ENCODE measurements at regions not wholly inside any gene's neighbourhood (a gene's known extent, or its start where the extent isn't known, plus 50 kb on each side); places are given as distances from the start of the nearest gene placed in this dataset.

DNA sequence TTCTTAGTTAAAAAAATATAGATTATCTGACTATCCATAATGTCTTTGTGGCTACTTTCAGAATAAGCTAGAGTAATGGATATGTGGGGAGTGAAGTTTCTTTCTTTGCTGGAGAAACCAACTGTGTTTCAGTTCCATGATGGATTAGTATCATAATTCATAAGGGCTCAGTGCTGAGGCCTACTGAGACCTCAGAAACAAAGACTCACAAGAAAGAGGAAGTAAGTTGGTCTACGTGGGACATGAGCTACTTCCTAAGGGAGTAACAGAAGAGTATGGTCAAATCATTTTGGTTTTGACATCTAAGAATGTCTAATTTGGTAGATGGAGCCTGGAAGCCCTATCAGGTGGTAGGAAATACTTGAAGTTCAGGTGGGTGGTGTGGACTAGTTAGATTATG lies 99.0 kb upstream of the HTR2A start:
- Mint-ChIP-seq H3K36me3 (ENCODE audit: low read depth) (no peaks in the 10 kb centered on the region), H3K4me1 (ENCODE audit: low read depth) (no peaks in the 10 kb centered on the region), H3K27ac (no peak overlapping the region), H3K9me3 (no peaks in the 10 kb centered on the region), H3K4me3 (no peak overlapping the region), H3K27me3 (ENCODE audit: low read depth) (peaks cover 6% of the 10 kb centered on the region)
- CTCF ChIA-PET = interaction anchor here (0.6 to 1.1 kb wide), 2 partner anchors 9 to 13 kb away, joined by 3 to 4 read pairs; no protein-coding TSS in a partner anchor
- DNase-seq = no peak
- intact Hi-C loops (cut with micrococcal nuclease) = no loop called here

DNA sequence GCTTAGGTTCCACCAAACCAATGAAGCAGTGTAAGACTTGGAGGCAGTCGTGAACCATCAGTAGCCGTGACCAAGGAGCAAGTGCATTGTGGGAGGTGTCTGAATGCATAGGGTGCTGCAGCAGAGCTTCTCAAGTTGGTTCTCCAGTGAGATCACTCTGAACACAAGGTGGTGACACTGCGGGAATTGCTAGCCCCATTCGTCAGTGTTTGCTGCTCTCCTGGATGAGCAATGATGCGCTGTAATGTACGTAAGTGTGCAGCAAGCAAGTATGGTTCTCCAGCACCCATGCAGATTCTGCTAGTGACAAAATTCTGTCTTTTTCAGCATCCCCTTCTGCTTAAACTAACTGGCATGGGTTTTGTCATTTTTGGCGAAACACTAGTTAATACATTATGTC lies 97.6 kb upstream of the HTR2A start:
- intact Hi-C loops (cut with micrococcal nuclease) = no loop called here
- CTCF ChIA-PET = no interaction called here
- Mint-ChIP-seq H3K4me3 (no peak overlapping the region), H3K36me3 (ENCODE audit: low read depth) (no peaks in the 10 kb centered on the region), H3K4me1 (ENCODE audit: low read depth) (no peaks in the 10 kb centered on the region), H3K9me3 (no peaks in the 10 kb centered on the region), H3K27me3 (ENCODE audit: low read depth) (peaks cover 3% of the 10 kb centered on the region), H3K27ac (no peak overlapping the region)
- DNase-seq = no peak

DNA sequence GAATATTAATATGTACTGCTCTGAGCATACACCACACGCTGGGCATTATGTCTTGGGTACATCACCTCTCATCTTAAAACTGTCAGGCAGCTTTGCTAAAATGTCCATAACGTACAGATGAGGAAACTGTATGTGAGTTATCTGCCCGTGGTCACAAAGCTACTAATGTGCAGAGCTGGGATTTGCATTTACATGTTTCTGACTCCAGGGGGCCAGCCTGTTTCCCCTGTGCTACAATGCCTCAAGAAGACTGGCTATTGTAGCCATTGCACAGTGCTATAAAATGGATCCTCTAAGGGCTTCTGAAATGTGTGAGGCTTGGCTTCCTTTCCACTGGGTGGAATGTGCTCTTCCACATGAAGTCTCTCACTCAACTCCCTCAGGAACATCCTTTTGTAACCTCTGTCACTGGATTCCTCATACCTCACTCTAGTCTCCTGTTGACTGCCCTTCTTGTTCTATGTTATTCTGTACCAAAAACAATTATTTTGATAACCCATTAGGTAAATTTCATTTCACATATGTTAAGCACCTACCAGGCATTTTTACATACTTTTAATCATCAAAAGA lies 95.6 kb upstream of the HTR2A start:
- no peak for DNase-seq
- intact Hi-C loops (cut with micrococcal nuclease) = no loop called here
- Mint-ChIP-seq H3K4me3 (no peak overlapping the region), H3K4me1 (ENCODE audit: low read depth) (no peaks in the 10 kb centered on the region), H3K27ac (no peak overlapping the region), H3K9me3 (no peaks in the 10 kb centered on the region), H3K36me3 (ENCODE audit: low read depth) (no peaks in the 10 kb centered on the region), H3K27me3 (ENCODE audit: low read depth) (peaks cover 6% of the 10 kb centered on the region)
- CTCF ChIA-PET = interaction anchor here (0.6 kb wide), 2 partner anchors 109 to 469 kb away, joined by 3 read pairs; no protein-coding TSS in a partner anchor

DNA sequence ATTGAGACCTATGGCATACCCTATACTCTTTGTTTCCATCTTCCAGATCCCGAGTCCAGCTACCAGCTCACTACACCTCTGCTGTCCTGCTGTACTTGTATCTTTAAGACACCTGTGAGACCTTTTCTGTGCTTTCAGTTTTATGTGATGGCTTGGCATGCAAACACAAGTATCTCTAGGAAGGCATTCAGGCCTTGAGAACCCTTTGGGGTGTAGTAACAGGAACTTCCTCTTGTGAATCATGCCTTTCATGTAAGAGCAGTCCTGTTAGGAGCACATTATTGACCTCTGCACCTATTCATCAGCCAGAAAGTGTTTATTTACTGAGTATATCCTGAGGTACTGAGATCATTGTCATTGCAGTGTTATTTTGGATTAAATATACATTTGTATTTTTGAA lies 87.0 kb upstream of the HTR2A start:
- CTCF ChIA-PET = no interaction called here

DNA sequence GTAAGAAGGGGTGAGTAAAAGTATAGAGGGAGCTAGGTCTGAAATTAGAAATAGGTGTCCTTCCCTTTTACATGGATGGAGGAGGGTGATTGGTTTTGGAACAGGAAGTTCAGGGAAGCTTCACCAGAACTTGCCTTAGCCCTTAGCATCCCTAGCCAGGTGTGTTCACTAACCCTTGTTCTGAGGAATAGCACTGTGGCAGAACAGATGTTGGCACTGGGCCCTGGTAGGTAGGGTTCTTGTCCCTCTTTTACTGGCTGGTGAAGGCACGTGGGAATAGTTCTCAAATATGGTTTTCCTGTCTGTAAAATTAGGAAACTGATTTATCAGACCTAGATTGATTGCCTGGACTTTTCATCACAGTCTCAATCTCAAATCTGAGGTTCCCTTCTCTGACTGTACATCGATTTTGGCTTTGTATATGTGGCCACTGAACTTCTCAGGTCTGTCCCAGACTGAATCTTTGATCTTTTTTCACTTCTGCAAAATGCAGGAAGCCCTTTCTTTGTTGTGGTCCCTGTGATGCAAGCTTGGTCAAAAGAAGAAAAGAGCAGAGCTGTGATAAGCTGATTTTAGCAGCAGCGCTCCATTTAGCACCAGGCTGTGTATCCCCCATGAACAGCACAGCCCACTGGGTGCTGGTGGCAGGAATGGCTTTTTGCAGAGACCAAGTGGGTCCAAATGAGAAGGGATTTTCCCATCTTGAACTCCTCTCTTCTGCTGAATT lies 86.2 kb upstream of the HTR2A start:
- no peak overlapping the region for H3K27ac Mint-ChIP-seq
- DNase-seq = no peak
- no peak overlapping the region for H3K4me3 Mint-ChIP-seq
- CTCF ChIA-PET = interaction anchor here (0.9 kb wide), 1 partner anchor 13 kb away, joined by 4 read pairs; no protein-coding TSS in a partner anchor
- H3K36me3 Mint-ChIP-seq (ENCODE audit: low read depth) = no peaks in the 10 kb centered on the region
- H3K27me3 Mint-ChIP-seq (ENCODE audit: low read depth) = no peaks in the 10 kb centered on the region
- intact Hi-C loops (cut with micrococcal nuclease) = no loop called here
- peaks cover 8% of the 10 kb centered on the region for H3K4me1 Mint-ChIP-seq (ENCODE audit: low read depth)
- H3K9me3 Mint-ChIP-seq = no peaks in the 10 kb centered on the region

More for the DNA sequence above, 87.0 kb upstream of the HTR2A start:
- Mint-ChIP-seq H3K4me1 (ENCODE audit: low read depth) (peaks cover 8% of the 10 kb centered on the region), H3K27ac (no peak overlapping the region), H3K27me3 (ENCODE audit: low read depth) (peaks cover 1% of the 10 kb centered on the region), H3K9me3 (no peaks in the 10 kb centered on the region), H3K36me3 (ENCODE audit: low read depth) (no peaks in the 10 kb centered on the region), H3K4me3 (no peak overlapping the region)
- no peak for DNase-seq
- intact Hi-C loops (cut with micrococcal nuclease) = no loop called here

DNA sequence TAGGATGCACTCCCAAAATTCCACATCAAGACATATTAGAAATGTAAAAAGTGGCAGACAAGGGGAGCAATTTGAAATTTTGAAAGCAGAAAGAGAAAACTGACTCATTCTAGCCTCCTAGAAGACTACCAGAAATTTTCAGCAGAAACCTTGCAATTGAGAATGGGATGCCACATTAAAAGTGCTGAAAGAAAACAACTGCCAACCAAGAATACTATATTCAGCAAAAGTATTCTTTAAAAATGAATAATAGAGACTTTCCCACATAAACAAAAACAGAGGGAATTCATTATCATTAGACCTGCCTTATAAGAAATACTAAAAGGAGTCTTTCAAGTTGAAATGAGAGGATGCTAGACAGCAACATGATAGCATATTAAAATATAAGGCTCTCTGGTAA lies 78.3 kb upstream of the HTR2A start:
- H3K27ac Mint-ChIP-seq = no peak overlapping the region
- no peaks in the 10 kb centered on the region for H3K36me3 Mint-ChIP-seq (ENCODE audit: low read depth)
- CTCF ChIA-PET = no interaction called here
- no peak for DNase-seq
- H3K4me1 Mint-ChIP-seq (ENCODE audit: low read depth) = no peaks in the 10 kb centered on the region
- H3K9me3 Mint-ChIP-seq = peaks cover 17% of the 10 kb centered on the region
- intact Hi-C loops (cut with micrococcal nuclease) = no loop called here
- no peaks in the 10 kb centered on the region for H3K27me3 Mint-ChIP-seq (ENCODE audit: low read depth)
- H3K4me3 Mint-ChIP-seq = no peak overlapping the region

DNA sequence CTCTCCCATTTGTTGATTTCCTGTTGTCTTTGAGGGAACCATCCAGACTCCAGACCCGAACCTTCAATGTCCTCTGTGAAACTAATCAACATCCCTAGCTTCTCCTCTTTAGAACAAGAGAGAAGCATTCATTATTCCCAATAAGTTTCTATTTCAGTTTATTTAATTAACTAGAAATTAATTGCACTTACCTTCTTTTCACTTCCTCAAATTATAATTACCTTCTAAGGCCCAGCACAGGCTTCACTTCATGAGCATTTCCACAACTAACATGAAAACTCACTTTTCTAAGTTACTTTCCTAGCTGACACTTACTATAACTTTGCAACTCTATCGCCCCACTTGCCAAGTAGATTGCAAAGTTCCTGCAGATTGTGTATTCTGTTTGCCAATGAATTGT lies 71.6 kb upstream of the HTR2A start:
- intact Hi-C loops (cut with micrococcal nuclease) = loop anchor here (10.0 kb wide), 1 partner anchor 806 kb away; no protein-coding TSS in a partner anchor
- no peak for DNase-seq
- Mint-ChIP-seq H3K4me3 (no peak overlapping the region), H3K4me1 (ENCODE audit: low read depth) (no peaks in the 10 kb centered on the region), H3K27me3 (ENCODE audit: low read depth) (peaks cover 2% of the 10 kb centered on the region), H3K36me3 (ENCODE audit: low read depth) (no peaks in the 10 kb centered on the region), H3K9me3 (peaks cover 2% of the 10 kb centered on the region), H3K27ac (no peak overlapping the region)
- CTCF ChIA-PET = no interaction called here

DNA sequence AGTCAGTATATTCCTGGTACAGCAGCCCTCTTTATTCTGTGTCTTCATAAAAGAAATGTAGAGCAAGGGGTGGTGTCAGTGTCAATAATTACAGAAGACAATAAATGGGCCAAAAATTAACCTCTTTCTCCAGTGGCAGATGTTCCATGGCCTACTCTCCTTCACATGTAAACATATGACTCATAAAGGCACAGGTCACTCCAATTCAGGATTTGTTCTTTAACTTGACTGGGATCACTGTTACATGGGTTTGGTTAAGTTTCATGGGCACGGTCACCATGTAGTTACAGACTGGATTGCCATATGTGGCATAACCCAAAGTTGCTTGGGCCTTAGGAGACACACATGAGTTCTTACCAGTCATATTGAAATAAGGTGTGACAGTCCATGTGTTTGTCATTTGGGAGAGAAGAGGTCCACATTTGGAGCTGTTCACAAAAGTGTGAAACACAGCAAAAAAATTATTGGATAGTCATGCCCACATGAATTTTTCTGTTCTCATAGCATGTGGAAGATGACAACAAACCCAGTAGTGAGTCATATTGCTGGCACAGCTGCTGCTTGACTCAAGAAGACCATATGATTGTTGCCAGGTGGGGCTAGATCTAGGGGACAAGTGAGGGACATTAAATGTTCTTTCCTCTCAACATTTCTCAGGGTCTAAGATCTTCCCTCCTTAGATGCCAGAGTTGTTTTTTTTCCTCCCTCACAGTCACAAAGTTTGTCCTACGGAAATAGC lies 68.1 kb upstream of the HTR2A start:
- no peak for DNase-seq
- H3K4me3 Mint-ChIP-seq = no peak overlapping the region
- intact Hi-C loops (cut with micrococcal nuclease) = loop anchor here (10.0 kb wide), 1 partner anchor 810 kb away; no protein-coding TSS in a partner anchor
- no peaks in the 10 kb centered on the region for H3K4me1 Mint-ChIP-seq (ENCODE audit: low read depth)
- peaks cover 2% of the 10 kb centered on the region for H3K27me3 Mint-ChIP-seq (ENCODE audit: low read depth)
- no peaks in the 10 kb centered on the region for H3K36me3 Mint-ChIP-seq (ENCODE audit: low read depth)
- no peak overlapping the region for H3K27ac Mint-ChIP-seq
- no peaks in the 10 kb centered on the region for H3K9me3 Mint-ChIP-seq
- CTCF ChIA-PET = interaction anchor here (0.6 kb wide), 1 partner anchor 26 kb away, joined by 3 read pairs; no protein-coding TSS in a partner anchor

DNA sequence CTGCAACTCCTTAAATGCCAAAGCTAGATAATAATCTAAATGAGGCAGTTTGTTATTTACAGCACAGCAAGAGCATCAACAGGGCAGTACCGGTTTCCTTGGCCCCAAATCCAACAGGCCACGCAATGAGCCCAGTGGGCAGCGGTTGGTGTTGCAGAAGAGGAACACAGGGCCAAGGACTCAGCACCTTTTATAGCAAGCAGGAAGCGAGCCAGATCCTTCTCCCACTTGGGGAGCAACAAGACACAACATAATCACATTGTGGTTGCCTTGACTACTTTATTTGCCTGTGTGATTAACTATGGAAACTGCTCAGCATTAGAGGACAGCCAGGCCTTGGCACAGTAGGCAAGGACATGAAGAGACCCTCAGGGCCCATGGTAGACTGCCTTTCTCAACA lies 67.1 kb upstream of the HTR2A start:
- H3K4me1 Mint-ChIP-seq (ENCODE audit: low read depth) = no peaks in the 10 kb centered on the region
- H3K9me3 Mint-ChIP-seq = no peaks in the 10 kb centered on the region
- DNase-seq = no peak
- H3K27me3 Mint-ChIP-seq (ENCODE audit: low read depth) = no peaks in the 10 kb centered on the region
- H3K27ac Mint-ChIP-seq = no peak overlapping the region
- H3K4me3 Mint-ChIP-seq = no peak overlapping the region
- CTCF ChIA-PET = interaction anchor here (2.2 kb wide), 1 partner anchor 70 kb away, joined by 8 read pairs; no protein-coding TSS in a partner anchor
- intact Hi-C loops (cut with micrococcal nuclease) = loop anchor here (10.0 kb wide), 1 partner anchor 811 kb away; no protein-coding TSS in a partner anchor
- no peaks in the 10 kb centered on the region for H3K36me3 Mint-ChIP-seq (ENCODE audit: low read depth)

DNA sequence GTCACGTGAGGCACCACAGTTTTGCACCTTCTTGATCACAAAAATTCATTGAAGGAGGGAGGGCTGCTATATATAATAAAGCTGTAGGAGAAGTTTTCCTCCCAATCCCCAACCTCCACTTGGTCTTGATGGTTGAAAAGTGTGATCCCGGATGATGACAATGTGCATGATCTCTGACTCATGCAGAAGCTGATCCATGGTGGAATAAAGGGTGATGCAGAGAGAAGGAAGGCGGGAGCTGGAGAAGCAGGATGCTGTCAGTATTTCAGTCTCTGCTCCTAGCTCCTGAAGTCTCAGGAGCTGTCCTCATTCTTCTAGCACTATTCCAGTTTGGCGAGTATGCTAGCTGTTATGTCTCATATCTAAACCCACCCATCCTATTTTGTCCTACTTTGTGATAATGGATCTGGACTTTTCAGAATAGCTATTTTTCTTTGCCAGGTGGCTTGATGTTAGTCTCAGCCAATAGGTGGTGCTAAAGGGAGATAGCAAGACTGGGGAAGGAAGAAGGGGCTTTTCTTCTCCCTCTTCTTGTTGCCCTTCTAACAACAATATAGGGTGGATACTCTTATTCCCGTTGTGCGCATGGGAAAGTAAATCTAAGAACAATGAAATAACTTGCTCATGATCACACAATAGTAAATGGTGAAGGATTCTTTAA lies 65.6 kb upstream of the HTR2A start:
- no peaks in the 10 kb centered on the region for H3K36me3 Mint-ChIP-seq (ENCODE audit: low read depth)
- intact Hi-C loops (cut with micrococcal nuclease) = loop anchor here (10.0 kb wide), 1 partner anchor 812 kb away; no protein-coding TSS in a partner anchor
- CTCF ChIA-PET = interaction anchor here (0.6 to 2.2 kb wide), 6 partner anchors 9 to 200 kb away, joined by 3 to 8 read pairs (median 4); no protein-coding TSS in a partner anchor

DNA sequence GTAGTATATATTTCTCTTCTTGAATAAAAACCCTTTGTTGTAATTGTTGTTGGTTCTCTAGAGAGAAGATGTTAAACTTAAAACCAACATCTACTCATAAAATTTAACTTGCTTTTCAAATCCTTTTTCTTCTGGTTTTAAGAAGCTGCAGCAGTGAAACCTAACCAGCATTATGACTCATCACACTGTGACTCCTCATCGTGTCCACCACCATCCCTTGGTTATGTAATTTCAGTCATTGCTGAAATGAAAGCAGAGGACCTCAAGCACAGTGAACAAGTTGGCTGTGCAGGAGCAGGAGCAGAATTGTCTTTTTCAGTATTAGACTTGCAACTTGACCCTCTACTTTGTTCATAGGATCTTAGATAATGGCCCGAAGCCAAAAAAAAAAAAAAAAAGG lies 64.9 kb upstream of the HTR2A start:
- Mint-ChIP-seq H3K4me3 (no peak overlapping the region), H3K4me1 (ENCODE audit: low read depth) (no peaks in the 10 kb centered on the region), H3K27me3 (ENCODE audit: low read depth) (no peaks in the 10 kb centered on the region), H3K9me3 (no peaks in the 10 kb centered on the region), H3K36me3 (ENCODE audit: low read depth) (no peaks in the 10 kb centered on the region), H3K27ac (no peak overlapping the region)
- CTCF ChIA-PET = interaction anchor here (0.6 to 2.2 kb wide), 4 partner anchors 12 to 201 kb away, joined by 3 to 8 read pairs (median 4); no protein-coding TSS in a partner anchor
- intact Hi-C loops (cut with micrococcal nuclease) = loop anchor here (10.0 kb wide), 1 partner anchor 813 kb away; no protein-coding TSS in a partner anchor
- peak; percentile 8 for DNase-seq

More for the DNA sequence above, 65.6 kb upstream of the HTR2A start:
- H3K27me3 Mint-ChIP-seq (ENCODE audit: low read depth) = no peaks in the 10 kb centered on the region
- H3K27ac Mint-ChIP-seq = no peak overlapping the region
- no peak for DNase-seq
- H3K4me1 Mint-ChIP-seq (ENCODE audit: low read depth) = no peaks in the 10 kb centered on the region
- H3K4me3 Mint-ChIP-seq = no peak overlapping the region
- H3K9me3 Mint-ChIP-seq = no peaks in the 10 kb centered on the region

DNA sequence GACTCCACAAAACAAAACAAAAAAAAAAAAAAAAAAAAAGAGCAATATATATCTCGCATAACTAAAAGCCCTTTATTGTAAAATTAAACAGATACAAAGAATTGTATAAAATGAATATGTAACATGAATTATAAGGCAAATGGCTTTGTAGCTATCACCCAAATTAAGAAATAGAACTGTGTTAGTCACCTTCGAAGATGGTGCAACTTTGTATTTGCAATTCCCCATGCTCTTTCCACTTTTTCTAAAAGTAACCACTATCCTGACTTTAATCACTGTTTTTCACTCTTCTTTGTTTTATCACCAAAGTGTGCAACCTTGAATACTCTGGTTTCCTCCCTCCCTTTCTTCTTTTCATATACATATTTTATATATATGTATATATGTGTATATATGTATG lies 57.1 kb upstream of the HTR2A start:
- Mint-ChIP-seq H3K4me1 (ENCODE audit: low read depth) (no peaks in the 10 kb centered on the region), H3K9me3 (no peaks in the 10 kb centered on the region), H3K27ac (no peak overlapping the region), H3K27me3 (ENCODE audit: low read depth) (peaks cover 4% of the 10 kb centered on the region), H3K36me3 (ENCODE audit: low read depth) (no peaks in the 10 kb centered on the region), H3K4me3 (no peak overlapping the region)
- CTCF ChIA-PET = interaction anchor here (0.6 kb wide), 1 partner anchor 9 kb away, joined by 3 read pairs; no protein-coding TSS in a partner anchor
- DNase-seq = no peak
- intact Hi-C loops (cut with micrococcal nuclease) = no loop called here
